G401 (cell line): ENCODE measurements at regions not wholly inside any gene's neighbourhood (a gene's known extent, or its start where the extent isn't known, plus 50 kb on each side); places are given as distances from the start of the nearest gene placed in this dataset.

Source experiments
- DNase-seq: peaks from one replicate; pipeline ENCODE4 v3.0.0-alpha.2; 2015; ENCODE audit warnings: low spot score
- in situ Hi-C: cut with HindIII; loops from 2 replicates; pipeline ENCODE4 v1.10.0; 2016; ENCODE audit warnings: low sequenced_read_pairs, mixed read lengths

- in situ Hi-C loops: no loop called here
- DNase-seq: no peak
Measured at GRCh38 chr16:82433042-82433441, 193.7 kb upstream of the CDH13 start.

GRCh38 chr16:82432261-82432660 is 194.5 kb upstream of the CDH13 start:
- in situ Hi-C loops: no loop called here
- no peak for DNase-seq

DNA sequence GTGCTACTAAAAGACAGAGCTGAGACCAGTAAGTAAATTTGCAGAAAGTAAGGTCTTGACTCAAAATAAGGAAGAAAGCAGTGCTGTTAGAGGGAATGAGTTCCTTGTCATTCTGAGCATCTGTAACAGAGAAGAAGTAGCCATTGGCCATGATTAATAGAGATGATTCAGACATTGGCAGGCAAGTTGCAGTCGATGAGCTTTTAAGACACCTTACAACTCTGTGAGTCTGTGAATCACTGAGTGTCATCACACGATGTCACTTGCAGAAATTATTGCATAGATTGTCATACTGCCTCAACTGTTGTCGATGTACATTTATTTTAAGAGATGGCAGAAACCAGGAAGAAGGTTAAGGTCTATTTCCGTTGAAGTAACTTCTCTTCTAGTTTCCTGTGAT is 201.1 kb upstream of the CDH13 start:
- in situ Hi-C loops: no loop called here
- DNase-seq: no peak

DNA sequence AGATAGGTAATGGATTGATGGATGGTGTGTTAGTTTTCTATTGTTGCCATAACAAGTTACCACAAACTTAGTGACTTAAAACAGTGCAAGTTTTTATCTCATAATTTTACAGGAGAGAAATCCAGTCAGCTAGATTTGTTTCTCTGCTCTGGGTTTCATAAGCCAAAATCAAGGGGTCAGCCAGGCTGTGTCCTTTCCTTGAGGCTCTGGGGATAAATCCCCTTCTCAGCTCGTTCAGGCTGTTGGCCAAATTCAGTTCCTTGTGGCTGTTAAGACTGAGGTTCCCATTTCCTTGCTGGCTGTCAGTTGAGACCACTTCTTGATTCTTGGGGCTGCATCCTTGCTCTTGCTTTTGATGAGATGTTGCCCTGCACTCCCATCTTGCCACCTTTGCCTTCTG is 204.9 kb upstream of the CDH13 start:
- in situ Hi-C loops: no loop called here
- DNase-seq: no peak

- in situ Hi-C loops: no loop called here
- DNase-seq: no peak
Measured at GRCh38 chr16:82419332-82419731, 207.4 kb upstream of the CDH13 start.

- in situ Hi-C loops: no loop called here
- DNase-seq: no peak
Measured at GRCh38 chr16:82414476-82414875, 212.3 kb upstream of the CDH13 start.

- no peak for DNase-seq
- in situ Hi-C loops: no loop called here
Measured at GRCh38 chr16:82412770-82413169, 214.0 kb upstream of the CDH13 start.

DNA sequence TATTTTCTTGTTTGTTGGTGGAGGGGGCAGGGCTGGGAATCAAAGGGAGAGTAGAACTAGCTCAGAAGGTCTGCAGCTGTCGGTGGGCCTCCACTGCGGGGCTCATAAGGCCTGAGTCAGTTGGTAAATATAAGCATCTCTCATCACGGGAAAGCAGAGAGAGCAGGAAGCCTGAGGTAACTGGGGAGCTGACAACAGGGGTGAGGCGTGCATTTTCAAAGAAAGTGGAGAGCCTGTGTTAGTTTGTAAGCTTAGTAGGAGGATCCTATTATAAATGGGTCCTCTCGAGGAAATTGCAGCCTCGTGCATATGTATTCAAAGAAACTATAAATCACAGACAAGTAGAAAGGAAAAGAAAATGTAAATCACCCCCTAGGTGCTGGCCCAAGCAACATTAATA is 221.0 kb upstream of the CDH13 start:
- DNase-seq: no peak
- in situ Hi-C loops: no loop called here

GRCh38 chr16:82404586-82405315 is 222.0 kb upstream of the CDH13 start:
- in situ Hi-C loops: no loop called here
- no peak for DNase-seq

DNA sequence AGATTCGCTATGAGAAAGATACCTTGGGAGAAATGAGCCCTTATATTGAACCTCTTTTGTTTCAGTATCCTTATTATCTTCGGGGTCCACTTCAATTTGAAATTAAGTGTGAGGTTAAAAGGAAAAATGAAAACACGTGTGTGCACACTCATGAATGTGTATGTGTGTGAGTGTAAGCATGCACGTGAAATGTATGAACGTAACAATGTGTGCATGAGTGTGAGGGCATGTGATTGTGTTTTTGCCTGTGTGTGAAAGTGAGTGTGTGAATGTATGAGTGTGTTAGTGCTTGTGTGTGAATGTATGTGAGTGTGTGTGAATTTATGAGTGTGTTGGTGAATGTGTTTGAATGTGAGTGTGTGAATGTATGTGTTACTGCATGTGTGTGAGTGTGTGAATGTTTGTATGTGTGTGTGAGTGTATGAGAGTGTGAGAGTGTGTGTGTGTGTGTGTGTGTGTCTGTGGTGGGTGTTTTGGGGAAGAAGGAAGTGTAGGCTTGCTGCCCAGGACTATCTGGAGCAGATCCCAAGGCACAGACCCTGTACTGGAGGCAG is 224.0 kb upstream of the CDH13 start:
- in situ Hi-C loops: no loop called here
- DNase-seq: no peak

GRCh38 chr16:82400046-82400445 is 226.7 kb upstream of the CDH13 start:
- DNase-seq: no peak
- in situ Hi-C loops: no loop called here

DNA sequence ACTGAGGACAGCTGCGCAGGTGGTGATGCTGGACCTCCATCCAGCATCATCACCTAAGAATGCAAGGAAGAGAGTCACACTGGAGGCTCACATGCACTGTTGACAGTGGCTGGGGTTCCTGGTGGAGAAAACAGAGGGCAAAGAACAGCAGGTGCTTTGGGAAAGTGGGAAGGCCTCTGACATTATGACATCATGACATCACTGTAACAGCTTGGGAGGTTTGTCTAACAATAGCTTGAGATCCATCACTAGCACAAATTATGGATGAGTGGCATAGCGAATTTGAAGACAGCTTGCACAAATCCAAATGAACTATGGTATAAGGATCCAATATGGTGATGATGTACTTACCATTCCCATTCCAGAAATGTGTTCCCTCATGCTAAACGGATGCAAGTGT is 226.5 kb upstream of the MPHOSPH6 start:
- DNase-seq: no peak
- in situ Hi-C loops: no loop called here

- in situ Hi-C loops: no loop called here
- no peak for DNase-seq
Measured at GRCh38 chr16:82395212-82395611, 225.2 kb upstream of the MPHOSPH6 start.

DNA sequence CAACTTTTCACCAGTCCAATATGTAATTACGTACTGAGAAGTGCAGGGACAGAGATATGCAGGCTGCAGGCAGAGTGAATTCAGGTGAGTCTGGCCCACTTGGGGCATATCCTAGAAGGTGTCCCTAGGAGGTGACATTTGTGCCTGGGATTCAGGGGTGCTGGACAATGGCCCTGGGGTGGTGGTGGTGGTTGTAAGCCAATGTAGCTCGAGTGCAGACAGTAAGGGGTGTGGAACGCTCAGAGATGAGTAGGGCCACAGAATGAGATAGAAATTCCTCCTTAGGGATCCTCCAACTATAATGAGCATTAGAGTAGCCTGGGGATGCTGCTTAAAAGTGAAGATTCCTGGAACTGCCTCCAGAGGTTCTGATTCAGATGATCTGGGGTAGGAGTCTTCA is 221.7 kb upstream of the MPHOSPH6 start:
- in situ Hi-C loops: no loop called here
- DNase-seq: no peak

GRCh38 chr16:82389956-82390650 is 220.1 kb upstream of the MPHOSPH6 start:
- in situ Hi-C loops: no loop called here
- no peak for DNase-seq

- in situ Hi-C loops: no loop called here
- DNase-seq: no peak
Measured at GRCh38 chr16:82386761-82387160, 216.7 kb upstream of the MPHOSPH6 start.

- in situ Hi-C loops: no loop called here
- no peak for DNase-seq
Measured at GRCh38 chr16:82384949-82385348, 214.9 kb upstream of the MPHOSPH6 start.

DNA sequence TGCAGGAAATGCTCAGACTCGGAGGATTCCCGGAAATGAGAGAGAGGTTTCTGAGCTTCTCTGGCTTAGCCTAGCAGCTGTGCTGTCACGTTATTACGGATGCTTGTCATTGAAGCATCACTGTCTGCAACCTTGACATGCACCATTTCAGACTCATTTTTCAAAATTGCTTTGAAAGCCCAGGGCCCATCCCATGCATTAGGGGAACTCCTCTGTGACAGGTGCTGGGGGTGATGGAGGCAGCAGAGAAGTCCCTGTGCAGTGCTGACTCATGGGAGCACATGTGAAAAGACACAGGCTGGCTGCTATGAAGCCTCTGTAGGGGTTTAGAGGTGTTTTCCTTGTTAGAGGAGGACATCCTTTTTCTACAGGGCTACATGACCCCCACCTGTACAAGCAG is 214.0 kb upstream of the MPHOSPH6 start:
- in situ Hi-C loops: no loop called here
- DNase-seq: no peak

- no peak for DNase-seq
- in situ Hi-C loops: no loop called here
Measured at GRCh38 chr16:82382521-82382920, 212.5 kb upstream of the MPHOSPH6 start.

DNA sequence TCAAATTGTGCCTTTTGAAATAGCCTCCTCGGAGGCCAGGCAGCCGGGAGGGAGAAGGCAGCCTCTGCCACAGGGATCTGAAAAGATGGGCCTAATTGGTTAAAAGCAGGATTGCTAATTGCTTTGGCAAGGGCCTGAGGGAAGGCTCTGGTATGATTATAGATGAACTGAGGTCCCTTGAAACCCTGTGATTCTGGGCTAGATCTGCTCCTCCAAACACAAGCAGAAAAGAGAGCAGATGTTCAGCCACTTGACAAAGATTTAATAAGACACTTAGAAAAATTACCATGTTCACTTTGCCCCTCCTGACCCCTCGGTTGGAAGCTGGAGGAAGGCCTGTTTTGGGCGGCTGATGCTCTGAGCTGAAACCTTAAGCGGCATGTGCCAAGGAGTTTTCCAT is 209.5 kb upstream of the MPHOSPH6 start:
- in situ Hi-C loops: no loop called here
- DNase-seq: no peak

DNA sequence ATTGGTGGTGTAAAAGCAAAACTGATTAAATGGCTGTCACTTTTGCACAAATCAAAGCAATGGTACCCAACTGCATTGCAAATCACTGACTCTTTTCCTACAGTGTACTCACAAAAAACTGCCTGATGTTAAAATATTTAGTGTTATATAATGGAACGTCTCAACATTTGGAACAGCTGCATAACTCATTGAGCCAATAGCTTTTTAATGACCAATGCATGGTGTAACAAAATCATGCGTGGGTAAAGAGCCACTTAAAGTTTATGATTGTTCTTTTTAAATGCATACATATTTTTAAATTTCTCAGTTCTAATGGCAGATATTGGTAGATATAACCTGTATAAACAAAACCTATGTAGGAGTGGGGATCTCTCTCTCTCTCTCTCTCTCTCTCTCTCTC is 204.0 kb upstream of the MPHOSPH6 start:
- DNase-seq: no peak
- in situ Hi-C loops: no loop called here
